GM18498 (cell line): ENCODE measurements at regions not wholly inside any gene's neighbourhood (a gene's known extent, or its start where the extent isn't known, plus 50 kb on each side); places are given as distances from the start of the nearest gene placed in this dataset.

ENCODE experiments used
- ATAC-seq: cut with Tn5 transposase; IDR thresholded peaks from one replicate; pipeline ENCODE4 v1.9.1; 2021; ENCODE audit warnings: mild to moderate bottlenecking, moderate library complexity; ENCODE audit not compliant: unreplicated experiment

- no peak for ATAC-seq
Observed at GRCh38 chr2:173584000-173584399, 229.3 kb downstream of the CDCA7 start.

GRCh38 chr2:173584676-173585458, 230.2 kb downstream of the CDCA7 start:
- ATAC-seq, result no peak

GRCh38 chr2:173588931-173589369, 234.3 kb downstream of the CDCA7 start:
- no peak for ATAC-seq

GRCh38 chr2:173589604-173590275, 235.1 kb downstream of the CDCA7 start:
- no peak for ATAC-seq

GRCh38 chr2:173590276-173590861, 235.7 kb downstream of the CDCA7 start:
- ATAC-seq, result no peak

- ATAC-seq, result no peak
Observed at GRCh38 chr2:173593109-173593508, 238.4 kb downstream of the CDCA7 start.

GRCh38 chr2:173596244-173596643, 241.6 kb downstream of the CDCA7 start:
- ATAC-seq, result no peak

- ATAC-seq, result no peak
Observed at GRCh38 chr2:173598525-173598924, 243.9 kb downstream of the CDCA7 start.

- no peak for ATAC-seq
Observed at GRCh38 chr2:173599821-173600359, 245.2 kb downstream of the CDCA7 start.

GRCh38 chr2:173602153-173602795, 247.6 kb downstream of the CDCA7 start:
- no peak for ATAC-seq

- ATAC-seq, result no peak
Observed at GRCh38 chr2:173605994-173606393, 251.3 kb downstream of the CDCA7 start.

GRCh38 chr2:173606619-173607248, 252.1 kb downstream of the CDCA7 start:
- no peak for ATAC-seq

- no peak for ATAC-seq
Observed at GRCh38 chr2:173607606-173608311, 253.1 kb downstream of the CDCA7 start.

GRCh38 chr2:173611121-173611520, 256.4 kb downstream of the CDCA7 start:
- ATAC-seq, result no peak

- ATAC-seq, result no peak
Observed at GRCh38 chr2:173612354-173612753, 257.7 kb downstream of the CDCA7 start.

GRCh38 chr2:173613386-173613785, 258.7 kb downstream of the CDCA7 start:
- ATAC-seq, result no peak

- no peak for ATAC-seq
Observed at GRCh38 chr2:173614265-173614930, 259.7 kb downstream of the CDCA7 start.

GRCh38 chr2:173623438-173624319, 269.0 kb downstream of the CDCA7 start:
- ATAC-seq, result no peak

GRCh38 chr2:173625315-173625714, 270.6 kb downstream of the CDCA7 start:
- no peak for ATAC-seq
